NCI-H748 (cell line): ENCODE measurements at regions not wholly inside any gene's neighbourhood (a gene's known extent, or its start where the extent isn't known, plus 50 kb on each side); places are given as distances from the start of the nearest gene placed in this dataset.

Experiments used
- DNase-seq: peaks from one replicate; lab custom pipeline; 2025; ENCODE audit not compliant: unreplicated experiment; lab: John Stamatoyannopoulos, UW

- DNase-seq = no peak
Measured at GRCh38 chr9:2351324-2351723, 270.3 kb upstream of the VLDLR start.

DNA sequence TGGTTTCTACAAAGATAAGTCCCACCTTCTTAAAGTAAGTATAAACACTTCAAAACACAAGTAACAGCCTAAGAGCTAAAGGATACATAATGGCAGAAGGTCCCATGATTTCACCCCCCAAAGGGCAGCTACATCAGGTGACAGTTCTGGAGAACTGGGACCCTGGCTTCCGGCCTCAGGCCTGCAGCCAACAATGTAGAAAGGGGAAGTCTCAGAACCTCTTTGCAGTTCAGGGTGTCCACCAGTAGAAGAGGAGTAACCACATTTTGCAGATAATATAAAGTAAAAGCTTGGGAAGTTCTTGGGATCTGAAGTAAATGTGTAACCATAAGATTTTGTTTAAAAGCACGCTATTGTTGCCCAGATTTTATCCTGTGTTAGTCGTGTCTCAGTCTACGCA, 267.4 kb upstream of the VLDLR start:
- DNase-seq = no peak

GRCh38 chr9:2354856-2355696, 266.5 kb upstream of the VLDLR start:
- DNase-seq = no peak

- peak; percentile 39 for DNase-seq
Measured at GRCh38 chr9:2355697-2355983, 265.9 kb upstream of the VLDLR start.

GRCh38 chr9:2356041-2356790, 265.4 kb upstream of the VLDLR start:
- DNase-seq = no peak

GRCh38 chr9:2359891-2360471, 261.6 kb upstream of the VLDLR start:
- peak; percentile 91 for DNase-seq

DNA sequence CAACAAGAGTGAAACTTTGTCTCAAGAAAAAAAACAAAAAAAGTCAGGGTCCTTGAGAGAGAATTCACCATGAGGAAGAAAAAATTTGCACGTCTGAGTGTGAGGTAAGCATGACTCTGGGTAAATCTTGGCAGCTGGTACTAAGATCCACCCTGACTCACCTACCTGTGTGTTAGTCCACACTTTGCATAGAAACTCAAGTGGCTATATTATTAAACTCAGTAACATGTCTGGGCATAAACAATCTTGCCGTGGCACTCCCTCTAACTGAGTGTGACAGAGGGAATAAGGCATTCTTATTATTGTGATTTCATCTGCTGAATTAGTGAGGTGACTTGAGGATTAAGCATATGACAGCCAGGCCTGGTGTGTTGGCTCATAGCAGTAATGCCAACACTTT, 259.4 kb upstream of the VLDLR start:
- no peak for DNase-seq

DNA sequence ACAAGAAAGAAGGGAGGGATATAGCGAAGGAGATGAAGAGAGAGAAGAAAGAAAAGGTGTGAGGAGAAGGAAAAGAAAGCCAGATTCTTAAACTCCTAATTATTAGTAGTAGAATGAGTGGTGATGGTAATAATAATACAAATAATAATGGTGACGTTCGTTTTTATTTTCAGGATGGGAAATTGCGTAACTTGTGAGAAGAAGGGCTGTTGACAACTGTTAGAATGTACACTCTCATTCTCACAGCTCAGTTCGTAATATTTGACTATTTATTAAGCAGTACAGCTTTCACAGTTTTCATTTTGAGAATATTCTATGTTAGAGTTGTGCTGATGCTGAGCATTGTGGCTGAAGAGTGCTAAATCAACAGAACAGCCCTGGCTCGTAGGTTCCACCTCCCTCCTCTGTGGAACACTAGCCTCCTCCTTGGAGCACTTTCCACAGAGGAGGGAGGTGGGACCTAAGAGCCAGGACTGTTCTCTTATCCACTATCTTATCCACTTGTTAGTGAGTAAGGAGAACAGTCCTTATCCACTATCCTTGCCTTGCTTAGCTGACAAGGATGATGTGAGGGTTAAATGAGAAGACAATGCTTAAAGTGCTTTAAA, 258.3 kb upstream of the VLDLR start:
- no peak for DNase-seq

DNA sequence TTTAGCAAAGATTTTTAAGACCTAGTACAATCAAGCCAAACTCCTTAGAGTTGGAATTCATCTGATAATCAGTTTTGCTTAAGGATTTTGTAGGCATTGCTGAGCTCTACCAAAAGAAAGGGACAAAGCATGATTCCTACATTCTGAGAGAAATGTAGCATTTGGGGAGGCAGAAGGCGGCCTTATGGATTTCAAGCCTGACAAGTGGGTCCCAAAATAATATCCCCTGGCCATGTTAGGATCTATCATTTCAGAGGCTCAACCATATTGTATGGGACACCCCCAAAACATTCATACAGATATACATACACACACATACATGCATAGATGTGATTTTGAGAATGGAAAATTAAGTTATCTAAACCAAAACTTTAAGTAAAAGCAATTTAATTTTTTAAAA, 257.8 kb upstream of the VLDLR start:
- no peak for DNase-seq

DNA sequence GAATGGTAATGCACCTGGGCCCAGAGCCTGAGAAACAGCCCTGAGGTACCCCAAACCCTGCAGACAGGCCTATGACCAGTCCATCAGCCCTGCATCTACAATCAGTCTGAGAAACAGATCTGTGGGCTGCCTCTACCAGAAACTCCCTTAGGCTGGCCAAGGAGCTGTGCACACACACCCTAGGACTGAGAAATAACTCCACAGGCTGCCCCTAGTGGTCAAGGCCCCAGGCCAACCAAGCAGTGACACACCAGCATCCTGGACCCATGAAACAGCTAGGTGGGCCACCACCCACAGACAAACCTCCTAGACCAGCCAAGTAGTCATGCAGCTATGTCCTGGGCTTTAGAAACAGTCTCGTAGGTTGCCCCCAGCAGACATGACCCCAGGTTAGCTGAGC, 253.6 kb upstream of the VLDLR start:
- no peak for DNase-seq

DNA sequence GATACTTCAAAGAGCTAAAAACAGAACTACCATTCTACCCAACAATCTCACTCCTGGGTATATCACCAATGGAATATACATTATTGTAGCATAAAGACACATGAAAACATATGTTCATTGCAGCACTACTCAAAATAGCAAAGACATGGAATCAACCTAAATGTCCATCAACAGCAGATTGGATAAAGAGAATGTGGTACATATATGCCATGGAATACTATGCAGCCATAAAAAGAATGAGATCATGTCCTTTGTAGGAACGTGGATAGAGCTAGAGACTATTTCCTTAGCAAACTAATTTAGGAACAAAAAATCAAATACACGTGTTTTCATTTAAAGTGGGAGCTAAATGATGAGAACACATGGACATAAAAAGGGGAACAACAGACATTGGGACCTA, 247.9 kb upstream of the VLDLR start:
- DNase-seq = no peak

GRCh38 chr9:2375114-2375513, 246.5 kb upstream of the VLDLR start:
- DNase-seq = no peak

DNA sequence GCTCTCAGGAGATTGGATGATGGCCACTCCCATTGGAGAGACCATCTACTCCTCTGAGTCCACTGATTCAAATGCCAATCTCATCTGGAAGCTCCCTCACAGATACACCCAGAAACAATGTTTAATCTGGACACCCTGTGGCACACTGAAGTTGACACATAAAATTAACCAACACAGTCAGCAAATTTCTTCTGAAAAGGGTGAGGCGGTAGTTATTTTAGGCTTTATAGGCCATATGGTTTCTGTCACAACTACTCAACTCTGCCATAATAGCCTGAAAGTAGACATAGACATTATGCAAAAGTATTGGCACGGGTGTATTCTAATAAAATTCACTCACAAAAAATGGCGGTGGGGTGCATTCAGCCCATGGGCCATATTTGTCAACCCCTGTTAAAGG, 244.5 kb upstream of the VLDLR start:
- no peak for DNase-seq

DNA sequence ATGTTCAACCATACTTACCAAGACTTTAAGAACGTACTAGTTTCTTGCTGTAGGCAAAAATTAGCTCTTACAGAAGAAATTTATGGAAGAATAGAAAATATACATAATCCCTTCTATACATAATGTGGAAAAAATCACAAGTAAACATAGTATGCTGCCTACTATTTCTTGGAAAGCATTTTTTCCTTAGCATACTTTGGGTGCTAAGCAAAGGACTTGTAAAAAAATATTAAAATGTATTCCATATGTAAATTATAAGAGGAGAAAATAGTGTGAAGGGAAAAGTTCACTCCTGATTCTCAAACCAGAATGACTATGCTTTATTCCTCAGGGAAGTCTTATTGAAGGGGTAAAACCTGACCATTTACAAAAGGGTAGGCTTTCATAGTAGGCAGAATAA, 243.8 kb upstream of the VLDLR start:
- no peak for DNase-seq

DNA sequence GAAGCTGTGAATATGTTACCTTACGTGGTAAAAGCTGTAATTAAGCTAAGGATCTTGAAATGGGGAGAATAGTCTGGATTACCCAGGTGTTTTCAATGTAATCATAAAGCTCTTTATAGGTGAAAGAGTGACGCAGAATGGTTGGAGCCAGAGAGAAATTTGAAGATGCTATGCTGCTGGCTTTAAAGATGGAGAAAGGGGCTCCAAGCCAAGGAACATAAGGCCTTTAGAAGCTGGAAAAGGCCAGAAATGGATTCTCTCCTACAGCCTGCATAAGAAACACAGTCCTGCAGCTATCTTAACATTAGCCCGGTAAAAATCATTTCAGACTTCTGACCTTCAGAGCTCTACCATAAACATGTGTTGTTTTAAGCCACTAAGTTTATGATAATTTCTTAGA, 243.3 kb upstream of the VLDLR start:
- DNase-seq = no peak

- DNase-seq = no peak
Measured at GRCh38 chr9:2378816-2379215, 242.8 kb upstream of the VLDLR start.

GRCh38 chr9:2384741-2385140, 236.8 kb upstream of the VLDLR start:
- no peak for DNase-seq

GRCh38 chr9:2385746-2386145, 235.8 kb upstream of the VLDLR start:
- DNase-seq = no peak

GRCh38 chr9:2386566-2386965, 235.0 kb upstream of the VLDLR start:
- no peak for DNase-seq

- no peak for DNase-seq
Measured at GRCh38 chr9:2387166-2387565, 234.4 kb upstream of the VLDLR start.

- no peak for DNase-seq
Measured at GRCh38 chr9:2389404-2389803, 232.2 kb upstream of the VLDLR start.

- DNase-seq = no peak
Measured at GRCh38 chr9:2390028-2390427, 231.6 kb upstream of the VLDLR start.
